Lower leg skin (tissue), 3 donors: ENCODE measurements at regions not wholly inside any gene's neighbourhood (a gene's known extent, or its start where the extent isn't known, plus 50 kb on each side); places are given as distances from the start of the nearest gene placed in this dataset.

Experiments used
- POLR2A ChIP-seq, 2 donors: fragments of 450-650 bp; IDR thresholded peaks; one replicate each; pipeline ENCODE4 v1.6.1; 2016 to 2017; ENCODE audit warnings: antibody characterized with exemption in 2 of 2, mild to moderate bottlenecking in 1 of 2, moderate library complexity in 1 of 2
- TF ChIP-seq, protein P1 (sequence below), 3 donors: fragments of 450-650 bp; IDR thresholded peaks; one replicate each; pipeline ENCODE4 v1.5.1; 2016; ENCODE audit warnings: antibody characterized with exemption in 3 of 3, mild to moderate bottlenecking in 3 of 3, moderate library complexity in 2 of 3

DNA sequence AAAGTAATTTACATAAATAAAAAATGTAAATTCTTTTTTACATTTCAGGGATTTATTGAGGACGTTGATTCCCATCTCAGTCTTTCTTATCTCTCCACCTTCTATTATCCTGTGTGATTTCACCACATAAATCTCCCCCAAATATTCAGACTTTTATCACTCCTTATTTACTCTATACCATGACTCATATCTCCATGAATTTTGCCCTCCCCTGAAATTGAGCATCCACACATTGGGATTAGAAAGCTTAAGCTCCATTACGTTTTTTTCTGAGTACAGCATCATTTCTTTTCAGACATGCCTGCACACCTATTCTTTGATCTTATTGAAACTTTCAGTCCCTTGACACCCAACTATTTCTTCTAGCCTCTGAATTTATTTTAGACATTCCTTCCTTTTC lies 111.2 kb downstream of the IFI44 start:
- TF ChIP-seq, protein P1, sequence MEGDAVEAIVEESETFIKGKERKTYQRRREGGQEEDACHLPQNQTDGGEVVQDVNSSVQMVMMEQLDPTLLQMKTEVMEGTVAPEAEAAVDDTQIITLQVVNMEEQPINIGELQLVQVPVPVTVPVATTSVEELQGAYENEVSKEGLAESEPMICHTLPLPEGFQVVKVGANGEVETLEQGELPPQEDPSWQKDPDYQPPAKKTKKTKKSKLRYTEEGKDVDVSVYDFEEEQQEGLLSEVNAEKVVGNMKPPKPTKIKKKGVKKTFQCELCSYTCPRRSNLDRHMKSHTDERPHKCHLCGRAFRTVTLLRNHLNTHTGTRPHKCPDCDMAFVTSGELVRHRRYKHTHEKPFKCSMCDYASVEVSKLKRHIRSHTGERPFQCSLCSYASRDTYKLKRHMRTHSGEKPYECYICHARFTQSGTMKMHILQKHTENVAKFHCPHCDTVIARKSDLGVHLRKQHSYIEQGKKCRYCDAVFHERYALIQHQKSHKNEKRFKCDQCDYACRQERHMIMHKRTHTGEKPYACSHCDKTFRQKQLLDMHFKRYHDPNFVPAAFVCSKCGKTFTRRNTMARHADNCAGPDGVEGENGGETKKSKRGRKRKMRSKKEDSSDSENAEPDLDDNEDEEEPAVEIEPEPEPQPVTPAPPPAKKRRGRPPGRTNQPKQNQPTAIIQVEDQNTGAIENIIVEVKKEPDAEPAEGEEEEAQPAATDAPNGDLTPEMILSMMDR (IDR thresholded peaks at IDR 0.05): no peak
- TF ChIP-seq POLR2A (IDR thresholded peaks at IDR 0.05): no peak
